Tibial nerve (tissue), 4 donors: ENCODE measurements at regions not wholly inside any gene's neighbourhood (a gene's known extent, or its start where the extent isn't known, plus 50 kb on each side); places are given as distances from the start of the nearest gene placed in this dataset.
A peak's percentile ranks its signal among the peaks of the same experiment; 100 is the strongest.

Experiments
- CTCF ChIP-seq, 5 experiments: fragments of 200-600 bp in 3 of 5; fragments of 450-650 bp in 2 of 5; sonication (generic) in 3 of 5; IDR thresholded peaks; one replicate each; pipeline ENCODE4 v1.5.1; 2016 to 2019; ENCODE audit warnings: antibody characterized with exemption in 5 of 5, mild to moderate bottlenecking in 3 of 5, moderate library complexity in 2 of 5
- EP300 ChIP-seq, 2 donors: sonication (generic); formaldehyde crosslinking; IDR thresholded peaks; one replicate each; pipeline ENCODE4 v1.6.1; 2017; ENCODE audit warnings: antibody characterized with exemption in 2 of 2, mild to moderate bottlenecking in 1 of 2
- POLR2A ChIP-seq, 2 donors: fragments of 450-650 bp; IDR thresholded peaks; one replicate each; pipeline ENCODE4 v1.6.1; 2017; ENCODE audit warnings: antibody characterized with exemption in 2 of 2, mild to moderate bottlenecking in 2 of 2, moderate library complexity in 2 of 2

- no peak for TF ChIP-seq POLR2A (IDR thresholded peaks at IDR 0.05)
- no peak for TF ChIP-seq CTCF (IDR thresholded peaks at IDR 0.05)
- peak in 1 of 2 donors; percentile 76 for TF ChIP-seq EP300 (IDR thresholded peaks at IDR 0.05)
Measured at GRCh38 chr1:82704393-82704792, 903.7 kb downstream of the ADGRL2 start.
